ENCODE measurements at regions not wholly inside any gene's neighbourhood (a gene's known extent, or its start where the extent isn't known, plus 50 kb on each side); places are given as distances from the start of the nearest gene placed in this dataset.
A peak's percentile ranks its signal among the peaks of the same experiment; 100 is the strongest.

DNA sequence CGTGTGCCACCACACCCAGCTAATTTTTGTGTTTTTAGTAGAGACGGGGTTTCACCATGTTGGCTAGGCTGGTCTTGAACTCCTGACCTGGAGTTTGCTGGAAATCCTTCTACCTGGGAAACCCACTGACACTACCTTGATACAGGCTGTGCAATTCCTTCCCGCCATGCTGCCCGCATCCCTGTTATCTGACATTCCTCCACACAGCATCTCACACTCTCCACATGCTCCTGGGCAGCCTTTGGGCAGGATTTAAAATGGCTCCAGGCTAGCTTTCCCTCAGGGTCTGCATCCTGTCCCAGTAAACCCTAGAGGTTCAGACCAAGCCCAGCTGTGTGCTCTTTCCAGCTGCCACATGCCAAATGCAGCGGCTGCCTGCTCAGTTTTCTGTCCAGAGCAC is 319.5 kb upstream of the CXCR4 start:
- no peaks in the 10 kb centered on the region for H3K23me2 ChIP-seq (ENCODE audit: insufficient read length, low read depth, low read length, poor library complexity, severe bottlenecking)
- H3K23ac ChIP-seq (ENCODE audit: insufficient read length, low read depth, low read length): no peak overlapping the region
- H3K27me3 ChIP-seq (ENCODE audit: insufficient read depth, low read length): no peaks in the 10 kb centered on the region
- no peak overlapping the region for H3K18ac ChIP-seq (ENCODE audit: insufficient read length, low read depth, low read length)
- H3K4me3 Mint-ChIP-seq: no peak overlapping the region
- H2AK5ac ChIP-seq (ENCODE audit: insufficient read length, low read length): no peak overlapping the region
- H3K27me3 Mint-ChIP-seq (ENCODE audit: low read depth): peaks cover 12% of the 10 kb centered on the region
- peaks cover 2% of the 10 kb centered on the region; the same call in 1 of the 2 replicates for H3K4me1 ChIP-seq (ENCODE audit: insufficient read depth, low read length)
- H4K91ac ChIP-seq (ENCODE audit: insufficient read length, low read depth, low read length): no peak overlapping the region
- WGBS (ENCODE audit: extremely low coverage, insufficient read length, low lambda C conversion rate): no CpG with 5 or more reads among the region's 5 CpGs
- H3K56ac ChIP-seq (ENCODE audit: insufficient read length, low read depth, low read length): no peak overlapping the region
- H3K27ac ChIP-seq (ENCODE audit: insufficient read length, low read depth, low read length): no peak overlapping the region
- H3K9ac ChIP-seq (ENCODE audit: extremely low read depth, insufficient read length, low read length): no peak overlapping the region
- TF ChIP-seq, protein P1, sequence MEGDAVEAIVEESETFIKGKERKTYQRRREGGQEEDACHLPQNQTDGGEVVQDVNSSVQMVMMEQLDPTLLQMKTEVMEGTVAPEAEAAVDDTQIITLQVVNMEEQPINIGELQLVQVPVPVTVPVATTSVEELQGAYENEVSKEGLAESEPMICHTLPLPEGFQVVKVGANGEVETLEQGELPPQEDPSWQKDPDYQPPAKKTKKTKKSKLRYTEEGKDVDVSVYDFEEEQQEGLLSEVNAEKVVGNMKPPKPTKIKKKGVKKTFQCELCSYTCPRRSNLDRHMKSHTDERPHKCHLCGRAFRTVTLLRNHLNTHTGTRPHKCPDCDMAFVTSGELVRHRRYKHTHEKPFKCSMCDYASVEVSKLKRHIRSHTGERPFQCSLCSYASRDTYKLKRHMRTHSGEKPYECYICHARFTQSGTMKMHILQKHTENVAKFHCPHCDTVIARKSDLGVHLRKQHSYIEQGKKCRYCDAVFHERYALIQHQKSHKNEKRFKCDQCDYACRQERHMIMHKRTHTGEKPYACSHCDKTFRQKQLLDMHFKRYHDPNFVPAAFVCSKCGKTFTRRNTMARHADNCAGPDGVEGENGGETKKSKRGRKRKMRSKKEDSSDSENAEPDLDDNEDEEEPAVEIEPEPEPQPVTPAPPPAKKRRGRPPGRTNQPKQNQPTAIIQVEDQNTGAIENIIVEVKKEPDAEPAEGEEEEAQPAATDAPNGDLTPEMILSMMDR (conservative IDR thresholded peaks at IDR 0.05): no peak
- no peaks in the 10 kb centered on the region for H3K36me3 Mint-ChIP-seq (ENCODE audit: insufficient read depth in 1 of 3, low read depth in 3 of 3)
- no peaks in the 10 kb centered on the region for H3K79me1 ChIP-seq (ENCODE audit: insufficient read depth, low read depth, low read length, poor library complexity, severe bottlenecking)
- H2BK120ac ChIP-seq (ENCODE audit: low read depth, low read length, poor library complexity, severe bottlenecking): no peak overlapping the region
- H3K14ac ChIP-seq (ENCODE audit: insufficient read depth, low read length): no peak overlapping the region
- no peaks in the 10 kb centered on the region for H3K9me3 Mint-ChIP-seq
- no peak overlapping the region for H2BK5ac ChIP-seq (ENCODE audit: insufficient read length, low read length)
- H3K79me2 ChIP-seq (ENCODE audit: insufficient read depth, low read length): no peaks in the 10 kb centered on the region
- peak overlapping the region in 1 of 3 experiments; percentile 82; a peak in 1 of 7 replicates for H3K27ac Mint-ChIP-seq
- no peak overlapping the region for H2BK20ac ChIP-seq (ENCODE audit: low read depth, low read length, poor library complexity, severe bottlenecking)
- H2BK12ac ChIP-seq (ENCODE audit: insufficient read length, low read depth, low read length): no peak overlapping the region
- no peak overlapping the region for H2AFZ ChIP-seq (ENCODE audit: low read length)
- no peak overlapping the region for H3K4ac ChIP-seq (ENCODE audit: low read depth, low read length)
- no peaks in the 10 kb centered on the region for H4K20me1 ChIP-seq (ENCODE audit: control insufficient read depth, insufficient read depth, insufficient read length)
- H3K4me1 Mint-ChIP-seq: peaks cover 34 to 40% of the 10 kb centered on the region in 2 experiments
- no peak overlapping the region for H3T11ph ChIP-seq (ENCODE audit: low read length)
- H3K9me3 ChIP-seq (ENCODE audit: control insufficient read depth, low read depth, low read length): no peaks in the 10 kb centered on the region
- DNase-seq: no peak
- no peak overlapping the region for H4K5ac ChIP-seq (ENCODE audit: insufficient read length, low read depth, low read length)
- H2BK15ac ChIP-seq (ENCODE audit: low read depth, low read length): no peak overlapping the region
- no peak overlapping the region for H3K4me2 ChIP-seq (ENCODE audit: insufficient read depth, insufficient read length, low read length)
- no peak overlapping the region for H4K8ac ChIP-seq (replicated peaks; ENCODE audit: insufficient read length, low read depth, low read length)
